Ishikawa (cell line): ENCODE measurements at regions not wholly inside any gene's neighbourhood (a gene's known extent, or its start where the extent isn't known, plus 50 kb on each side); places are given as distances from the start of the nearest gene placed in this dataset.

Source experiments
- CEBPB ChIP-seq: IDR thresholded peaks from 2 replicates; pipeline ENCODE4 v1.6.1; 2012
- CREB1 ChIP-seq: IDR thresholded peaks from 2 replicates; pipeline ENCODE4 v1.6.1; 2012; ENCODE audit warnings: low read depth
- EGR1 ChIP-seq: IDR thresholded peaks from 2 replicates; pipeline ENCODE4 v1.6.1; 2012
- EP300 ChIP-seq: IDR thresholded peaks from 2 replicates; pipeline ENCODE4 v1.6.1; 2012; ENCODE audit warnings: borderline replicate concordance
- RAD21 ChIP-seq: IDR thresholded peaks from 2 replicates; pipeline ENCODE4 v1.6.1; 2012; ENCODE audit warnings: low read depth
- ZBTB7A ChIP-seq: IDR thresholded peaks from 2 replicates; pipeline ENCODE4 v1.6.1; 2012; ENCODE audit warnings: low read depth
- TF ChIP-seq, protein P1 (sequence below): IDR thresholded peaks from 2 replicates; pipeline ENCODE4 v1.6.1; 2012; ENCODE audit warnings: low read depth, mild to moderate bottlenecking
- TF ChIP-seq, protein P2 (sequence below): IDR thresholded peaks from 2 replicates; pipeline ENCODE4 v1.6.1; 2012
- TF ChIP-seq, protein P3 (sequence below): IDR thresholded peaks from 2 replicates; pipeline ENCODE4 v1.6.1; 2012

GRCh38 chr2:5385596-5385995 lies 306.6 kb upstream of the SOX11 start:
- no peak for TF ChIP-seq EGR1
- TF ChIP-seq CEBPB = no peak
- TF ChIP-seq, protein P1, sequence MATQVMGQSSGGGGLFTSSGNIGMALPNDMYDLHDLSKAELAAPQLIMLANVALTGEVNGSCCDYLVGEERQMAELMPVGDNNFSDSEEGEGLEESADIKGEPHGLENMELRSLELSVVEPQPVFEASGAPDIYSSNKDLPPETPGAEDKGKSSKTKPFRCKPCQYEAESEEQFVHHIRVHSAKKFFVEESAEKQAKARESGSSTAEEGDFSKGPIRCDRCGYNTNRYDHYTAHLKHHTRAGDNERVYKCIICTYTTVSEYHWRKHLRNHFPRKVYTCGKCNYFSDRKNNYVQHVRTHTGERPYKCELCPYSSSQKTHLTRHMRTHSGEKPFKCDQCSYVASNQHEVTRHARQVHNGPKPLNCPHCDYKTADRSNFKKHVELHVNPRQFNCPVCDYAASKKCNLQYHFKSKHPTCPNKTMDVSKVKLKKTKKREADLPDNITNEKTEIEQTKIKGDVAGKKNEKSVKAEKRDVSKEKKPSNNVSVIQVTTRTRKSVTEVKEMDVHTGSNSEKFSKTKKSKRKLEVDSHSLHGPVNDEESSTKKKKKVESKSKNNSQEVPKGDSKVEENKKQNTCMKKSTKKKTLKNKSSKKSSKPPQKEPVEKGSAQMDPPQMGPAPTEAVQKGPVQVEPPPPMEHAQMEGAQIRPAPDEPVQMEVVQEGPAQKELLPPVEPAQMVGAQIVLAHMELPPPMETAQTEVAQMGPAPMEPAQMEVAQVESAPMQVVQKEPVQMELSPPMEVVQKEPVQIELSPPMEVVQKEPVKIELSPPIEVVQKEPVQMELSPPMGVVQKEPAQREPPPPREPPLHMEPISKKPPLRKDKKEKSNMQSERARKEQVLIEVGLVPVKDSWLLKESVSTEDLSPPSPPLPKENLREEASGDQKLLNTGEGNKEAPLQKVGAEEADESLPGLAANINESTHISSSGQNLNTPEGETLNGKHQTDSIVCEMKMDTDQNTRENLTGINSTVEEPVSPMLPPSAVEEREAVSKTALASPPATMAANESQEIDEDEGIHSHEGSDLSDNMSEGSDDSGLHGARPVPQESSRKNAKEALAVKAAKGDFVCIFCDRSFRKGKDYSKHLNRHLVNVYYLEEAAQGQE = no peak
- TF ChIP-seq, protein P2, sequence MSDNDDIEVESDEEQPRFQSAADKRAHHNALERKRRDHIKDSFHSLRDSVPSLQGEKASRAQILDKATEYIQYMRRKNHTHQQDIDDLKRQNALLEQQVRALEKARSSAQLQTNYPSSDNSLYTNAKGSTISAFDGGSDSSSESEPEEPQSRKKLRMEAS = no peak
- no peak for TF ChIP-seq CREB1
- no peak for TF ChIP-seq RAD21
- no peak for TF ChIP-seq EP300
- TF ChIP-seq, protein P3, sequence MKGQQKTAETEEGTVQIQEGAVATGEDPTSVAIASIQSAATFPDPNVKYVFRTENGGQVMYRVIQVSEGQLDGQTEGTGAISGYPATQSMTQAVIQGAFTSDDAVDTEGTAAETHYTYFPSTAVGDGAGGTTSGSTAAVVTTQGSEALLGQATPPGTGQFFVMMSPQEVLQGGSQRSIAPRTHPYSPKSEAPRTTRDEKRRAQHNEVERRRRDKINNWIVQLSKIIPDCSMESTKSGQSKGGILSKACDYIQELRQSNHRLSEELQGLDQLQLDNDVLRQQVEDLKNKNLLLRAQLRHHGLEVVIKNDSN = no peak
- no peak for TF ChIP-seq ZBTB7A
